DMS53 treated with DMSO at 0.1 percent for 48 hours (cell line): ENCODE measurements at regions not wholly inside any gene's neighbourhood (a gene's known extent, or its start where the extent isn't known, plus 50 kb on each side); places are given as distances from the start of the nearest gene placed in this dataset.

Experiments used
- DNase-seq: peaks from one replicate; lab custom pipeline; 2025; ENCODE audit not compliant: unreplicated experiment; lab: John Stamatoyannopoulos, UW

DNA sequence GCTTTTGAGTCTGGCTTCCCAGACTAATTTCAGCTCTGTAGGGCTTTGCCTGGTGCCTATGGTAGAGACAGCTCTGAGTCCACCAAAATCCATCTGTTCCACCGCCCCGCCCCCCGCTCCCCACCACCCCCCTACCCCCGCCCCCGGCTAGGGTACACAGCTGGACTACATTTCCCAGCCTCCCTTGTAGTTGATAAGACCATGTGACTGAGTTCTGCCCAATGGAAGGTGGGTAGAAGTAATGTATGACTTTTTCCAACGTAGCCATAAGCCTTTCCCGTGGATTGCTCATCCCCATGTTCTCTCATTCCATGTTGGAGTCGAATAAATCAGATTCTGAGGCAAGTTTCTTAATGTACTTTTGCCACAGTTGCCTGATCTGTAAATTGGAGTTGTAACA, 786.7 kb upstream of the EEF2KMT start:
- no peak for DNase-seq

DNA sequence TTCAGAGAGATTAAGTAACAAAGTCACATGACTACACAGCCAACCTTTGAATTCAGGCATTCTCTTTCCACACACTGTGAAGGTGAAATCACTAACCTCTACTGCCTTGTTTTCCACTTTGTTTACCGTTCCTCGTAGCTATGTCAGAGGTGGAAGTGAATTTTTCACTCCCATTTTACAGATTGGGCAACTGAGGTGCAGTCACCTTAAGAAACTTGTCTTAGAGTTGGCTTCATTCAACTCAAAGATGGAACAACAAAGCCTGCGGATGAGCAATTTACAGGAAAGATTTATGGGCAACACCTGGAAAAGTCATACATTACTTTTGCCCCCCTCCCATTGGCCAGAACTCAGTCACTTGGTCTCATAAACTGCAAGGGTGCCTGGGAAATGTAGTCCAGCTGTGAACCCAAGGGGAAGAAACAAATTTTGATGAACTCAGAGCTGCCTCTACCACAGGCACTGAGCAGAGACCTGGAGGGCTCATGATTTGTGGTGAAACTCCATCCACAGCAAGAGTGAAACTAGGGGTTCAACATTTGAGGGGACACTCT, 784.6 kb upstream of the EEF2KMT start:
- DNase-seq, result no peak

GRCh38 chr16:5875416-5875815, 777.8 kb upstream of the EEF2KMT start:
- DNase-seq, result no peak

DNA sequence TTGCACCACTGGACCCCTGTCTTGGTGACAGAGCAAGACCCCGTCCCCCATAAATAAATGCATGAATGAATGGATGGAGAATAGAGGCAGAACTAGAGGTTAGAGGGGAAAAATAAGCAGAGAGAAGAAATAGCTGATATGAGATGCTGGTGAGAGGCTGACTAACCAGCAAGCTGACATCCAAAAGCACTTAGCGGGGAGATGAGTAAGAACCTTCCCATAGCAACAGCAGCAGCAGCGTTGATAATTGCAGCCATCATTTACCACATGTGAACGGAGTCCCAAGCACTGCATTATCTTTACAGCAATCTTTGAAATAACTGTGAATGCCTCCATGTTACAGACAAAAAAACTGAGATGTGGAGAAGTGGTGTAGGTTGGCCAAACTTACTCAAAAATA, 777.3 kb upstream of the EEF2KMT start:
- DNase-seq, result no peak

GRCh38 chr16:5873221-5873620, 775.6 kb upstream of the EEF2KMT start:
- no peak for DNase-seq

- no peak for DNase-seq
These were observed 773.5 kb upstream of the EEF2KMT start for GRCh38 chr16:5870886-5871691.

- DNase-seq, result no peak
These were observed 769.7 kb upstream of the EEF2KMT start for GRCh38 chr16:5867250-5867649.

DNA sequence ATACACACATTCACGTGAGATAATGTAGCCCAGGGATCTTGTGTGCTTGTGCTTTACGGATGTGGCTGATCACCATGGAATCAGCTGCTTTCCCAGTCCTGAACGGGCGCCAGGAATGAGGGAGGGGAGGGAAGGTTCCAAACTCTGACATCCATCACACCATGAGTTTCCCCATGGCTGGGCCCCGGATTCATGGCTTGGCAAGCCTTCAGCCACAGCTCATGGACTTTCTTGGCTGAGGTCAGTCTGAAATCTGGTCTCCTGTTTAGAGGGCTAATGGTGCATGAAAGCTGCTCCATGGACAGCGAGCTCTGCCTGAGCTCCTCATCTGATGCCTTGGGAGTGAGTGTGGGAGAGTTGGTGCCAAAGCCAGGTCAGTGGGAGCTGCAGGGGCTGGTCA, 767.6 kb upstream of the EEF2KMT start:
- DNase-seq, result no peak

DNA sequence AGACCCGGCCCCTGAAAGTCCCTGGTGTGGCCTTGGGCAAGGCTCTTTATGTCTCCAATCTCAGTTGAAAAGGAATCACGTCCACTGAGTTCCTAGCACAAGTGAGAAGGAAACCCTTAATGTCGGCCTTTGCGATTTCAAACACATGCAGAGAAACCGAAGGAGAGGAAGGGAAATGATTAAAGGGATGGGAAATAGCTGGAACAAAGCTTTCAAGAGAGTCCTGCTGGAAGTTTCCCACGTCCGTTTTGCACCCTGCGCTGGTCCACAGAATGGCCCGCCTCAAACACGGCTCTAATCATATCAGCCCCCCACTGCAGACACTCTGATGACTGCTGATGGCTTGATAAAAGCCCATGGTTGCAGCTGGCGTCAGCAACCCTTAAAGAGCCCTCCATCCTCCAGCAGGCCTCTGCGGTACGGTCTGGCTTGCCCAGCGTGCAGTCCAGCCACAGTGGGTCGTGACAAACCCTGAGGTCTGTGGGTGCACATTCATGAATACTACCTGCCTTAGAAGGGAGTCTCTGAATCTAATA, 765.5 kb upstream of the EEF2KMT start:
- DNase-seq, result no peak

- DNase-seq, result no peak
These were observed 764.7 kb upstream of the EEF2KMT start for GRCh38 chr16:5862103-5862840.

GRCh38 chr16:5861241-5861640, 763.6 kb upstream of the EEF2KMT start:
- DNase-seq, result no peak

DNA sequence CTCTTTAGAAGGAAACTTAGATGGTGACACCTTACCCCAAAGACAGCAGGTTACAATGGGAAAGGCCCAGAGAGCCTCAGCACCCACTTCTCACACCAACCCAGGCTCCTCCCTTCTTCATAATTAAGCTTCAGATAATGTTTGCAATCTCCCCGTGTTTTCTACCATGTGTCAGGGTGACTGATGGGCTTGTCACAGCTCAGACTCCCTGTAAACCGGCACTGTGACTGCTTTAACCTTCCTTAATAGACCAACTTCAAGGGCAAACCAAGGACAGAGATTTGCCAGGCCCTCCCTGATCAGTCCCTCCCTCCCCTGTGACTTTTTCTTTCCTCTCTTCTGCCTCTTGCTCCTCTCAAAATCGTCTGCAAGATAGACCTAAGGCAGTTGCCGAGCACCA, 760.6 kb upstream of the EEF2KMT start:
- no peak for DNase-seq

- no peak for DNase-seq
These were observed 756.4 kb upstream of the EEF2KMT start for GRCh38 chr16:5854027-5854426.

DNA sequence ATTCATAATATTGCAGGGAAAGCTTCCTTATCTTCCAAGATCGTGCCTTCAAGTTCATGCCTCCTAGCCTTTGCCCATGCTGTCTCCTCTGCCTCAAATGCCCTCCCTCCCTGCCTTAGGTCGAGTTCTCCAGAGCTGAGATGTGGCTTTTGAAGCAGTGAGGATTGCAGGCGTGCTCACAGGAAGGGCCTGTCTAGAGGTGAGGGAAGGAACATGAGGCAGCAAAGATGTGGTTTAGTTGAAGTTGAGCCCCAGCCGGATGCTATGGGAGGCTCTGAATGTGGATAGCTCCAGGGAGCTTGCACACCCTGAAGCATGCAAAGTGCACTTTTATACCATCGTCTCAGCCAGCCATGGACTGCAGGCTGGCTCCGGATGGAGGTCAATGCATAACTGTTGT, 754.6 kb upstream of the EEF2KMT start:
- DNase-seq, result no peak

- no peak for DNase-seq
These were observed 753.9 kb upstream of the EEF2KMT start for GRCh38 chr16:5851393-5851982.

DNA sequence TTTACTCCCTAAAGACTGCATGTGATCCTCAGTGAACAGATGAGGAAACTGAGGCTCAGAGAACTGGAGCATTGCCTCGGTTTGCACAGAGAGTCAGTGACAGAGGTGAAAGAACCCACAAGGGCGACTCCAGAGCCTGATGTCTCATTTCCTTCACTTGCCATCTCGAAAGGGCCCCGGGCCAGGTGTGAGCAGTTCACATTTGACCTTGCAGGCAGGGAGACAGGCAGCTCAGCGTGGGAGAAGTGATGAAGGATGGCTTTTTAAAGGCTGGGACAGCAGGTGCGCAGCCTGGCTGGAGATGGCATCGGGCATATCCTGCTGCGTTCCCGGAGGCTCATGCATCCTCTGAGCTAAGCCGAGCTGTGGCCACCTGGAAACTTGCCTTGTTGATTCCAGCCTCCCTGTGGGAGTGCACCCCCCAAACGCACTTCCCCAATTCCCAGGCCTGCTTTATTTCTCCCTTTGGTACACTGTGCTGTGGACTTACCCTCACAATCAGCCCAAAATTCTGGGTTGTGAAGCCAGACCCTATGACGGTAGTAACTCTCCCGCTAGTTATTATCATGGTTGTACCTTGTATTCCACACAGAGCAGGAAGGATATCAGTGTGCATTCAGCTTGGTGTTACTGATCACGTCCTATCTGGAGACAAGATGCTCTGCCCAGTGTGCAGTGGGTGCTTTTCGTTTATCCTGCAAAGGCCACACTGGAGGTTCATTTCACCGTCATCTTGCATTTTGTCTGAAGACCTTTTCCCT, 753.2 kb upstream of the EEF2KMT start:
- no peak for DNase-seq

- no peak for DNase-seq
These were observed 747.5 kb upstream of the EEF2KMT start for GRCh38 chr16:5845046-5845445.

DNA sequence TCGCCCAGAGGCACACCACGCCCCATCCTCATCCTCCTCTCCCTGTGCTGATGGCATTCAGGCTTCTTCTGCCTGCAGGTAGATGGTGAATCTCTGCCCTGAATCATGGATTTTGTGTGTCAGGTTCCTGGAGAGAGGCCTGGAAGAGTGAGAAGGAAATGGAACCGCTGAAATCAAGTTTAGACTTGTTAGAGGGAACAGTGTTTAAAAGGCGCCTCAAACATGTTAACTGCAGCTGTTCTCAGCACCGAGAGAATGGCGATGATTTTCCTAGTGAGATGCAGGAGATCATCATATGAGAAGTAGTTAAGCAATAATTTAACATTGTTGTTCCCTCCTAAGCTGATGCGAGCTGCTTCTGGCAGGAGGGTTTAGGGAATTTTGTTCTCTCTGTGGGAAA, 744.4 kb upstream of the EEF2KMT start:
- no peak for DNase-seq

- DNase-seq, result no peak
These were observed 741.1 kb upstream of the EEF2KMT start for GRCh38 chr16:5838725-5839124.

GRCh38 chr16:5838071-5838470, 740.5 kb upstream of the EEF2KMT start:
- DNase-seq, result no peak
